ENCODE measurements at regions not wholly inside any gene's neighbourhood (a gene's known extent, or its start where the extent isn't known, plus 50 kb on each side); places are given as distances from the start of the nearest gene placed in this dataset.
"Not testable (repeated sequence)": the region's sequence is repeated elsewhere in the genome, so short reads cannot be mapped to it uniquely, and the experiment has no call there.

DNA sequence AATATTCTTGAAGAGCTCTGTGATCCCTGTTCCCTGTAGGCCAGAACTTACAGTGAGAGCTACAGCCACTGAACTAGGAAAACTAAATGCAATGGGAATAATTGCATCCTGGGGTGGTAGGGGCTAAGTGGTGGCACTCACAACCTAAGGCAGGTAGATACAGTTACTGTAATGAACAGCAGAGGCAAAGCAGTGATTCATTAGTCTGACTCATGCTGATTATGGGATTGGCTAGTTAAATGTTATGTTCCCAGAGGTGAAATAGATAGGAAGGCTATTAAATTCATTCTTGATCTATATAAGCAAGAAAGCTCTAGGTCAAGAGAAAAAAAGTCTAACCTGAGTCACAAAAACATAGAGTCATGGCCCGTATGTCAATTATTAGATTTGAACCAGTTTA lies 173.1 kb upstream of the MALRD1 start:
- DNase-seq: no peak

DNA sequence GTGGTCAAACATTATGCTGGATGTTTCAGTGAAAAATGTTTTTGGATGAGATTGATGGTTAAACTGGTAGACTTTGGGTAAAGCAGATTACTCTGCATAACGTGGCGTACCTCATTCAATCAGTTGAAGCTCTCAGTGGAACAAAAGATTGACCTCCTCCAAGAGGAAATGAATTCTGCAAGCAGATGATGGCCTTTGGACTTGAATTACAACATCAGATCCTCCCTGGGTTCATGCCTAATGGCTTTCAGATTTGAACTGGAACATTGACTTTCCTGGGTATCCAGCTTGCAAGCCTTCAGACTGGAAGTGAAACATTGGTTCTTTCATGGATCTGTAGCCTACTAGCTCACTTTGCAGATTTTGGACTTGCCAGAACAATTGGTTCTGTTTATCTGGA lies 169.3 kb upstream of the MALRD1 start:
- no peak for DNase-seq

- DNase-seq: no peak
Observed at GRCh38 chr10:18880530-18880929, 168.1 kb upstream of the MALRD1 start.

DNA sequence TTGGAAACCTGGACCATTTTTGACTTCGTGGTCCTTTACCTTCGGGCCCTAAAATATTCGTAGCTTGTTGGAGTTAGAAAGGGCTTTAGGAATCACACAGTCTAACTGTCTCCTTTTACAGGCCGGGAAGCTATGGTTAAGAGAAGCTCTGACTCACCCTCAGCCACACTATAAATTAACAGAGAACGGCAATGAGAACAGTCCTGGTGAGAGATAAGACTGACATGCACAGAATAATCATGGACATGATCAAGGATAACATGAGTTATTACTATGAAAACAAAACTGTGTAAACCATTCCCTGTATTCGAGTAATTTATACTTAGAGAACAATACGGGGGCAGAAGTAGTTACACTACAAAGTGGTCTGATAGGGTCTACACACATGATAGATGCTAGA lies 162.5 kb upstream of the MALRD1 start:
- no peak for DNase-seq

GRCh38 chr10:18906636-18907035 lies 142.0 kb upstream of the MALRD1 start:
- DNase-seq: no peak

DNA sequence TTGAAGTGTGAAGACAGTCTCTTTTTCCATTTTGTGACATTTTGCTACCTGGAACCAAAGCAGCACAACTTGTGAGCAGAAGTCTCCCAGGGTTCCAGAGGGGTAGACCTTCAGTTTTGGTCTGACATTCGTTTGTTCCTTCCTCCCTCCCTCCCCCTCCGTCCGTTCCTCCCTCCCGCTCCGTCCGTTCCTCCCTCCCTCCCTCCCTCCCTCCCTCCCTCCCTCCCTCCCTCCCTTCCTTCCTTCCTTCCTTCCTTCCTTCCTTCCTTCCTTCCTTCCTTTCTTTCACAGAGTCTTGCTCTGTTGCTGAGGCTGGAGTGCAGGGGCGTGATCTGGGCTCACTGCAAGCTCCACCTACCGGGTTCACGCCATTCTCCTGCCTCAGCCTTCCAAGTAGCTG lies 131.2 kb upstream of the MALRD1 start:
- DNase-seq: not testable (repeated sequence)

GRCh38 chr10:18918532-18918931 lies 130.1 kb upstream of the MALRD1 start:
- DNase-seq: no peak

GRCh38 chr10:18949391-18949790 lies 99.2 kb upstream of the MALRD1 start:
- DNase-seq: no peak

DNA sequence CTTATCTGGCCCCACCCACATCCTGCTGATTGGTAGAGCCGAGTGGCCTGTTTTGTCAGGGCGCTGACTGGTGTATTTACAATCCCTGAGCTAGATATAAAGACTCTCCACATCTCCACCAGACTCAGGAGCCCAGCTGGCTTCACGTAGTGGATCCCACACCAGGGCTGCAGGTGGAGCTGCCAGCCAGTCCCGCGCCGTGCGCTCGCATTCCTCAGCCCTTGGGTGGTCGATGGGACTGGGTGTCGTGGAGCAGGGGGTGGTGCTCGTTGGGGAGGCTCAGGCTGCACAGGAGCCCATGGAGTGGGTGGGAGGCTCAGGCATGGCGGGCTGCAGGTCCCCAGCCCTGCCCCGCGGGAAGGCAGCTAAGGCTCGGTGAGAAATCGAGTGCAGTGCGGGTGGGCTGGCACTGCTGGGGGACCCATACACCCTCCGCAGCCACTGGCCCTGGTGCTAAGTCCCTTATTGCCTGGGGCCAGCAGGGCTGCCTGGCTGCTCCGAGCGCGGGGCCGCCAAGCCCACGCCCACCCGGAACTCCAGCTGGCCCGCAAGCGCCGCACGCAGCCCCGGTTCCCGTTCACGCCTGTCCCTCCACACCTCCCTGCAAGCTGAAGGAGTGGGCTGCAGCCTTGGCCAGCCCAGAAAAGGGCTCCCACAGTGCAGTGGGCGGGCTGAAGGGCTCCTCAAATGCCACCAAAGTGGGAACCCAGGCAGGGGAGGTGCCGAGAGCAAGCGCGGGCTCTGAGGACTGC lies 97.4 kb upstream of the MALRD1 start:
- not testable (repeated sequence) for DNase-seq

- DNase-seq: no peak
Observed at GRCh38 chr10:18955061-18955460, 93.5 kb upstream of the MALRD1 start.

GRCh38 chr10:18959369-18959768 lies 89.2 kb upstream of the MALRD1 start:
- DNase-seq: no peak

DNA sequence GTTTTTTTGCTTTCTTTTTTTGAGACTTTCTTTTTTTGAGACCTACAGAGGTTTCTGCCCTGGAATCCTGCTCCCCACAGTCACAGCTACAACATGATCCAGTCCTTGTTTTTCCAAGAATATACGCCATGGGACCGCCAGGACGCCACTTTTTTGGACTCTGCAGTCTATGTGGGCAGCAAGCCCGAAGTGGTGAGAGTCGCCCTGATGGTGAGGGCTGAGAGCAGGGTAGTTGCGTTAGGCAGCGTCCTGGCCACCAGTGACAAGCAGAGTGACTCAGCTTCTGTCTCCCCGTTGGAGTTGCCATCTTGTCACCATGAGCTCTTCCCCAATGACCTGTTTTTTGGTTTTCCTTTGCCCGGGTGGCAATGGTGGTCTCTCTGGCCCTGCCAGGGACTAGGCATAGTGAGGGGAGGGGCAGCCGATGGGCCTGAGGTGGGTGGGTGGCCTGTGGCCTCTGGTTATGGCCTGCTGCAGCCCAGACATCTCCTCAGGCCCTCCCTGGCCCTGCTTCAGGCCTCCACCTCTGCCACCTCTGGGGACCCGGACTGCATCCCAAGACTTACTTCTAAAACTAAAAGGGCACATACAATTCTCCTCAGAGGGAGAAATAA lies 88.0 kb upstream of the MALRD1 start:
- no peak for DNase-seq

DNA sequence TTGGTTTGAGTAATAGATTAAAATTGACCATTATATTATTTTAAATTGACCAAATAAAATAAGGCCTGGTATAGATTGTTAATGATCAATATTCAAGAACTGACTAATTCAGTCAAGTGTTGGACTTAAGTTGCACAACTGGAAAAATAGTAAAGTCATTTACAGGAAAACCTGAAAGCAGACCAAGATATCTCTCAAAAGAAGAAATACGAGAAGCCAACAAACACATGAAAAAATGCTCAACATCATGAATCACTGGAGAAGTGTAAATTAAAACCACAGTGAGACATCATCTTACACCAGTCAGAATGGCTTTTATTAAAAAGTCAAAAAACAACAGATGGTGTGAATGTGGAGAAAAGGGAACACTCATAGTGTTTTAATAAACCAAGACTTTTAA lies 80.4 kb upstream of the MALRD1 start:
- DNase-seq: no peak

GRCh38 chr10:18976696-18977251 lies 71.8 kb upstream of the MALRD1 start:
- DNase-seq: no peak

DNA sequence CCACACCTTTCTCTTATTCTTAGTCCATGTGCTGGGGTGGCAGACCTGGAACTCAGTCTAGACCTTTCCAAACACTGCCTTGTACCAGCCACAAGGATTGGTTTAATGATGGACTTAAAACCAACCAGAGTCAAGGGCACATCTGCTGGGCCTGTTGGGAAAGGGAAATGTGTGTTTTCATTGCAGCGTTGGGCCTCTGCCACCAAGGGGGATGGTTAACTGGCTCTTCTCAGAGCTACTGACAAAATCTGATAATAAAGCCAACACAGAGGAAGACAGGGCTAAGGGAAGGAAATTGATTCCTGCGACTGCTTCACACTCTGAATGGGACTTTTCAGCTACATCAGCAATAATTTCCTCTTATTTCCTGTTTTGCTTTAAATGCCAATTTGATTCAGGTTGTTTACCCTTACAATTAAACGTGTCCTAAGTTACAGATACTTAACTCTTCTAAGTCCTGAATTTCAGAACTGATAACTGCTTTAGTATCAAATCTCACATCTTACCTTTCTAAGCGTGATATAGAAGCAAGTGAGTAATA lies 68.4 kb upstream of the MALRD1 start:
- DNase-seq: no peak

DNA sequence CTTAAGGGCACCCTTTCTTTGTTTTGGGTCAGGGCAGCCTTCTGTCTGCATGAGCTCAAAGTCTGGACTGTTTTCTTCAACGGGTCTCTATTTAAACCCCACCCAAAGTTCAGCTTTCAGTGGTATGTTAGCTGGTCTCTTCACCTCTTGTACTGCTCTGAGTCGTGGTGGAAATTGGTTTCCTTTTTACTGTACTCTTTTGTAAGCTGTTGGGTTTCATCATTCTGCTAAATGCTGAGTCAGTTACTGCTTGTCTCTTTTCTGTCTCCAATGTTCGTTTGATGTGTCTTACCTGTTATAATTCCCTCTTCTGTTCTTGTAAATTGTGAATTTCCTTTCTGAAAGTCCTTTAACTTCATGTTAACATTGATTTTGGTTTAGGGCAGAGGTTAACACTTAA lies 64.1 kb upstream of the MALRD1 start:
- DNase-seq: no peak

DNA sequence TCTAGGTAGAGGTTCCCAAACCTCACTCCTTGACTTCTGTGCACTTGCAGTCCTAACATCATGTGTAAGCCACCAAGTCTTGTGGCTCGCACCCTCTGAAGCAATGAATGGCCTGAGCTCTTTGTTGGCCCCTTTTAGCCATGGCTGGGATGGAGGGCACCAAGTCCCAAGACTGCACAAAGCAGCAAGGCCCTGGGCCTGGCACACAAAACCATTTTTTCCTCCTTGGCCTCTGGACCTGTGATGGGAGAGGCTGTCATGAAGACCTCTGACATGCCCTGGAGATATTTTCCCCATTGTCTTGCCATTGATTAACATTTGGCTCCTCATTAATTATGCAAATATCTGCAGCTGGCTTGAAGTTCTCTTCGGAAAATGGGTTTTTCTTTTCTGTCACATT lies 60.3 kb upstream of the MALRD1 start:
- DNase-seq: no peak
